Activated T-cell treated with anti-CD3 and anti-CD28 coated beads, Interleukin-2, amount 50 U/mL, for 4 hours (primary cell): ENCODE measurements at regions not wholly inside any gene's neighbourhood (a gene's known extent, or its start where the extent isn't known, plus 50 kb on each side); places are given as distances from the start of the nearest gene placed in this dataset.
A peak's percentile ranks its signal among the peaks of the same experiment; 100 is the strongest.
"Not testable (repeated sequence)": the region's sequence is repeated elsewhere in the genome, so short reads cannot be mapped to it uniquely, and the experiment has no call there.

Experiments
- ATAC-seq, 2 donors: fragments of 200-7000 bp; cut with Tn5 transposase; one replicate each; pipeline ENCODE4 v1.10.0; 2021
- DNase-seq: peaks from one replicate; pipeline ENCODE4 v3.0.0-alpha.2; 2020
- H3K27me3 Mint-ChIP-seq: one replicate; pipeline ENCODE4 v1.8.0; 2021; ENCODE audit warnings: low read depth, mixed read lengths
- H3K36me3 Mint-ChIP-seq: one replicate; pipeline ENCODE4 v1.8.0; 2022; ENCODE audit warnings: mixed read lengths; ENCODE audit not compliant: insufficient read depth
- H3K4me1 Mint-ChIP-seq: one replicate; pipeline ENCODE4 v1.8.0; 2021; ENCODE audit warnings: low read depth, mixed read lengths
- H3K4me3 Mint-ChIP-seq: one replicate; pipeline ENCODE4 v1.8.0; 2021; ENCODE audit warnings: mild to moderate bottlenecking, moderate library complexity, mixed read lengths
- H3K9me3 Mint-ChIP-seq: one replicate; pipeline ENCODE4 v1.8.0; 2021; ENCODE audit warnings: mixed read lengths

DNA sequence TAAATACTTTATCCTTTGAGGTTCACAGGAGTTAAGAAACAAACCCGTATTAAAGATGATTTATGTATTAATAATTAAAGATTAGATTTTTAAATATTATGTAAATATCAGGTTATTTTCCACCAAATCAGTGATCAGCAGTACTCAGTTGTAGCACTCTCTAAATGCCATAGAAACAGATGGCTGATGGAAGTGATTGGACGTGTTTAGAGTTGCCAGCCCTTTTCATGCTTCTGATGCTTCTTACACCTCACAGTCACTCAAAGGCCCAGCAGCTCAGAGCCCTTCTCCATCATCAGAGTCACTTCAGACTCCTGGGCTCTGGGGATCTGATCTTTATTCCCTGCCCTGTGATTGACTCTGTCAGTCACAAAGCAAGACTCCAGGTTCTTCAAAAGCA lies 170.1 kb upstream of the PGRMC2 start:
- DNase-seq = no peak
- no peak overlapping the region for H3K4me3 Mint-ChIP-seq
- H3K27me3 Mint-ChIP-seq = peaks cover 2% of the 10 kb centered on the region
- no peaks in the 10 kb centered on the region for H3K9me3 Mint-ChIP-seq
- no peak for ATAC-seq
- peaks cover 5% of the 10 kb centered on the region for H3K4me1 Mint-ChIP-seq
- no peaks in the 10 kb centered on the region for H3K36me3 Mint-ChIP-seq

DNA sequence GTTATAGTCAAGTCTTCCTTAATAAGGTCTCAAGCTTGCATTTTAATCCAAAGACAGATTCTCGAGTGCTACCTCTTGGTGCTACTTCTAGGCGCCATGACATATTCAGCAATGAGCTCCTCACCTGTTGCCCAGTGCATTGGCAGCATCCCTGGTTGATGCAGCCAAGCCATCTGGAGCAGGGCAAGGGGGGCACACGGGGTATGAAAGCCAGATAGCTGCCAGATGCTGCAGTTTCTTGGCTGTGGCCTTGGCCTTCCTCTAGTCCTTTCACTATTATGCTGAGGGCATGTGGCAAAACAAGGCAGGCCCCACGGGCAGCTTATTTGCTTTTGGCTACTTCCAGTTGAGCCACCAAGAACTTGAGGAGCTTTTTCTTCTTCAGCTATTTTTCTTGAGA lies 168.6 kb upstream of the PGRMC2 start:
- Mint-ChIP-seq H3K9me3 (no peaks in the 10 kb centered on the region), H3K36me3 (no peaks in the 10 kb centered on the region), H3K4me1 (peaks cover 5% of the 10 kb centered on the region), H3K27me3 (peaks cover 2% of the 10 kb centered on the region), H3K4me3 (no peak overlapping the region)
- ATAC-seq = no peak
- DNase-seq = no peak

- no peak for DNase-seq
- no peak for ATAC-seq
- H3K9me3 Mint-ChIP-seq = no peaks in the 10 kb centered on the region
- peaks cover 2% of the 10 kb centered on the region for H3K27me3 Mint-ChIP-seq
- H3K36me3 Mint-ChIP-seq = no peaks in the 10 kb centered on the region
- no peak overlapping the region for H3K4me3 Mint-ChIP-seq
- H3K4me1 Mint-ChIP-seq = peaks cover 5% of the 10 kb centered on the region
Observed at GRCh38 chr4:128455480-128455879, 167.9 kb upstream of the PGRMC2 start.

GRCh38 chr4:128454881-128455280 lies 167.3 kb upstream of the PGRMC2 start:
- Mint-ChIP-seq H3K27me3 (peaks cover 2% of the 10 kb centered on the region), H3K36me3 (no peaks in the 10 kb centered on the region), H3K4me3 (no peak overlapping the region), H3K4me1 (peaks cover 5% of the 10 kb centered on the region), H3K9me3 (no peaks in the 10 kb centered on the region)
- no peak for DNase-seq
- ATAC-seq = no peak

DNA sequence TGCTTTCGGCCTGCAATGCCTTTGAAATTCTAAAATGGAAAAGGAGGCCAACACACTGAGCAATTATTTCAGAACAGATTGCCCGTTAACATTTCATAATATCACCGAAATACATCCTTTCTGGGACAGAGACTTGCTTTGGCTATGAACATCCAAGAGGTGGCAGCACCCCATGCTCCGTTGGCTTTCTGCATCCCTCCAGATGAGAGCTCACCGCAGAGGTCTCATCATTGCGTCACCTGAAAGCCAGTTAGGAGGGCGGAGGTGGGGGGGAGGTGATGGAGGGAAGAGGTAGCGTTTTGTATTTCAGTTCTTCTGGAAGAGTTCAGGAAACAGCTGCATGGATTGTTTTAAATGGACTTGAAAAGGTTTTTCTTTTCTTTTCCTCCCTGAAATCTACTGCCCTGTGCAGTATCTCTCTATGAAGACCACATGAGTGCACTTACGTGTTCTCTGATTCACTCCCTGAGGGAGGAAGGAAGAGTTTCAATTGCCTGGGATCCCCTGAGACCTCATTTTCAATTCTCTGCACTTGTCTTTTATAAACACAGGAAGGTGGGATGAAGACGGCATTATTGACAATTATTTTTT lies 166.8 kb upstream of the PGRMC2 start:
- Mint-ChIP-seq H3K4me3 (no peak overlapping the region), H3K4me1 (peaks cover 5% of the 10 kb centered on the region), H3K36me3 (no peaks in the 10 kb centered on the region), H3K9me3 (no peaks in the 10 kb centered on the region), H3K27me3 (no peaks in the 10 kb centered on the region)
- ATAC-seq (peak; percentile 92), DNase-seq (peak; percentile 54)

GRCh38 chr4:128452415-128452814 lies 164.8 kb upstream of the PGRMC2 start:
- ATAC-seq = no peak
- Mint-ChIP-seq H3K36me3 (no peaks in the 10 kb centered on the region), H3K27me3 (no peaks in the 10 kb centered on the region), H3K9me3 (no peaks in the 10 kb centered on the region), H3K4me3 (no peak overlapping the region), H3K4me1 (peaks cover 5% of the 10 kb centered on the region)
- DNase-seq = no peak

DNA sequence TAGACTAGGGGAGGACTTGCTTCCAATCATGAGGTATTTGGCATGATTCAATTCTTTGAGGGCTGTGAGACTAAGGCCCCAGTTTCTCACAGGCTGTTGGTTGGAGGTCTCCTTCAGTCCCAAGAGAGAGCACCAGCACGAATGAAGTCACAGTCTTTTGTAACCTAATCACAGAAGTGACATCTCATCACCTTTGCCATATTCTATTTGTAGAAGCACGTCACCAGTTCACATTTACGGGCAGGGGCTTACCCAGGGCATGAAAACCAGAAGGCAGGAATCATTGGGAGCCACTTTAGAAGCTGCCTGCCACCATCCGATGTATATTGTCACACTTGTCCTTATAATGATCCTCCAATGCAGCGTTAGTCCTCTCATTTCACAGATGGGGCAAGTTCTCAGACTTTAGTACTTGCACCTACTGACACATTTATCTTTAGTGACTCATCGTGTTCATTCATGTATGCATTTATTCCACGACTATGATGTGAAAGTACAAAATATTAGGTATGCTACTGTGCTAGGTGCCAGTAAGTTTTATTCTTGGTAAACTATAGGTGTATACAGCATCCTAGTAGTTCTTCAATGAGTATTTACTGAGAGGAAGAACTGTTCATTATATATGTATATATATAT lies 163.8 kb upstream of the PGRMC2 start:
- H3K4me1 Mint-ChIP-seq = peaks cover 5% of the 10 kb centered on the region
- no peak overlapping the region for H3K4me3 Mint-ChIP-seq
- ATAC-seq (no peak), DNase-seq (no peak)
- no peaks in the 10 kb centered on the region for H3K9me3 Mint-ChIP-seq
- H3K27me3 Mint-ChIP-seq = no peaks in the 10 kb centered on the region
- no peaks in the 10 kb centered on the region for H3K36me3 Mint-ChIP-seq

DNA sequence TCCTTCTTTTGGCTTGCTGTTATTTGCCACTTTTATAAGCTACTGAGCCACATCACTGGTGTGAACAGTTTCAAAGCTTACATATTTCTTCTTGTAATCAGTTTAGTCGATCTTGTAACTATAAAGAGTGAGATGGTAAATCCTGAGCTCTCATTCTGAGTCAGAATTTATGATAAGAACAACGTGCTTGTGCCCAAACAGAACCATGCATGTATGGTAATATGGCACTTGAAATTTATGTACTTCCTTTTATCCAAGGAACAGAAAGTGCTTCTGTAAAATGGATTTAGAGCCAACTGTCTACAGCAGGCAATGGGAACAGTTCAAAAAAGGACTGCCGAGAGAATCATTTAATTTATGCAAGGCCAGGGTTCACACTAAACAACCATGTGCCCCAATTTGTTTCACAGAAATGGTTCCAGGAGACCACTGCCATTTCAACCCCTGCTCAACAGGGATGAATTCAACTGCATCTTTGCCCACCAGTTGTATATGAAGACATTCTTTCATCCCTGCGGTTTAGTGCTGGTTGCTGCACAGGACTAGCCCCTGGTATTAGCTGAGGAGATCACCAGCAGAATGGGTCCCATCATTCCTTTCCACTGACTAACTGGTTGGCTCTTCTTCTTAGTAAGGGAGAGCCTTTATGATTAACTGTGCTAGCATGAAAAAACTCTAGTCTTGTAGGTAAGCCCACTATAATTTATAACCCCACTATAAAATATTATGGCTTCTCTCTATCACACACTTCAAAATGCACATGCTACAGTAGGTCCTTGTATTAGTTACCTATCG lies 162.9 kb upstream of the PGRMC2 start:
- no peak overlapping the region for H3K4me3 Mint-ChIP-seq
- peaks cover 3% of the 10 kb centered on the region for H3K9me3 Mint-ChIP-seq
- H3K4me1 Mint-ChIP-seq = peaks cover 5% of the 10 kb centered on the region
- no peaks in the 10 kb centered on the region for H3K27me3 Mint-ChIP-seq
- H3K36me3 Mint-ChIP-seq = peaks cover 3% of the 10 kb centered on the region
- no peak for ATAC-seq
- no peak for DNase-seq

DNA sequence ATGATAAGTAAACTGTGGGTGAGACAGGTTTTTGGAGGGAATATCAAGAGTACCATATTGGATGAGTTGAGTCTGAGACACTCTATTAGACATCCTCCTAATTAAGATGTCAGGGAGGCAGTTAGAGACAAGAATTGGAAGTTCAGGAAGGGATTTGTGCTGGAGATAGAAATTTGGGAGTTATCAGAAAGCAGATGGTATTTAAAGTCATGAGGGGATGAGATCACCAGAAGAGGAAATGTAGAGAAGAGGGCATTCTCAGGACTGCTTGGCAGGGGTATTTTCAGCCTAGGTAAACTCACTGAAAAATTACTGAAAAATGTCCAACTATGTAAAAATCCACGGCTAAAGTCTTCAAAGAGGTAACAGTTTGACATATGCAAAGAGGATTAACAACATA lies 161.6 kb upstream of the PGRMC2 start:
- Mint-ChIP-seq H3K4me3 (no peak overlapping the region), H3K9me3 (peaks cover 12% of the 10 kb centered on the region), H3K4me1 (peaks cover 2% of the 10 kb centered on the region), H3K36me3 (peaks cover 7% of the 10 kb centered on the region), H3K27me3 (no peaks in the 10 kb centered on the region)
- DNase-seq (no peak), ATAC-seq (no peak)

- Mint-ChIP-seq H3K4me1 (no peaks in the 10 kb centered on the region), H3K4me3 (no peak overlapping the region), H3K9me3 (peaks cover 31% of the 10 kb centered on the region), H3K27me3 (peaks cover 2% of the 10 kb centered on the region), H3K36me3 (peaks cover 18% of the 10 kb centered on the region)
- no peak for DNase-seq
- ATAC-seq = no peak
Observed at GRCh38 chr4:128444544-128445302, 157.1 kb upstream of the PGRMC2 start.

- Mint-ChIP-seq H3K36me3 (peaks cover 20% of the 10 kb centered on the region), H3K27me3 (peaks cover 2% of the 10 kb centered on the region), H3K4me3 (no peak overlapping the region), H3K9me3 (peaks cover 31% of the 10 kb centered on the region), H3K4me1 (no peaks in the 10 kb centered on the region)
- ATAC-seq (no peak), DNase-seq (no peak)
Observed at GRCh38 chr4:128440923-128441322, 153.3 kb upstream of the PGRMC2 start.

- not testable (repeated sequence) for H3K4me3 Mint-ChIP-seq, H3K27me3 Mint-ChIP-seq, H3K9me3 Mint-ChIP-seq, DNase-seq, H3K36me3 Mint-ChIP-seq, H3K4me1 Mint-ChIP-seq, ATAC-seq
Observed at GRCh38 chr4:128437023-128437422, 149.4 kb upstream of the PGRMC2 start.

DNA sequence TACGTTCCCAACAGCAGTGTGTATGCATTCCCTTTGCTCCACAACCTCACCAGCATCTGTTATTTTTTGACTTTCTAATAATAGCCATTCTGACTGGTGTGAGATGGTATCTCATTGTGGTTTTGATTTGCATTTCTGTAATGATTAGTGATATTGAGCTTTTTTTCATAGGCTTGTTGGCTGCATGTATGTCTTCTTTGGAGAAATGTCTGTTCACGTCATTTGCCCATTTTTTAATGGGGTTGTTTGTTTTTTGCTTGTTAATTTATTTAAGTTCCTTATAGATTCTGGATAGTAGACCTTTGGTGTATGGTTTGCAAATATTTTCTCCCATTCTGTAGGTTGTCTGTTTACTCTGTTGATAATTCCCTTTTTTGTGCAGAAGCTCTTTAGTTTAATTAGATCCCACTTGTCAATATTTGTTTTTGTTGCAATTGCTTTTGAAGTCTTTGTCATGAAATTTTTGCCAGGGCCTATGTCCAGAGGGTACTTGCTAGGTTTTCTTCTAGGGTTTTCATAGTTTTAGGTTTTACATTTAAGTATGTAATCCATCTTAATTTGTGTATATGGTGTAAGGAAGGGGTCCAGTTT lies 141.5 kb upstream of the PGRMC2 start:
- DNase-seq, H3K4me1 Mint-ChIP-seq, H3K4me3 Mint-ChIP-seq, H3K27me3 Mint-ChIP-seq, ATAC-seq, H3K9me3 Mint-ChIP-seq, H3K36me3 Mint-ChIP-seq: not testable (repeated sequence)

- H3K4me1 Mint-ChIP-seq = no peaks in the 10 kb centered on the region
- H3K4me3 Mint-ChIP-seq = no peak overlapping the region
- no peaks in the 10 kb centered on the region for H3K27me3 Mint-ChIP-seq
- H3K9me3 Mint-ChIP-seq = no peaks in the 10 kb centered on the region
- H3K36me3 Mint-ChIP-seq = no peaks in the 10 kb centered on the region
- DNase-seq = no peak
- no peak for ATAC-seq
Observed at GRCh38 chr4:128428397-128428796, 140.8 kb upstream of the PGRMC2 start.
